ENCODE measurements at regions not wholly inside any gene's neighbourhood (a gene's known extent, or its start where the extent isn't known, plus 50 kb on each side); places are given as distances from the start of the nearest gene placed in this dataset.

GRCh38 chr6:894274-894673 is 201.3 kb upstream of the EXOC2 start:
- H3K4me1 Mint-ChIP-seq, result peaks cover 8% of the 10 kb centered on the region
- no peaks in the 10 kb centered on the region for H3K36me3 Mint-ChIP-seq
- no peaks in the 10 kb centered on the region for H3F3A ChIP-seq (ENCODE audit: low read depth)

DNA sequence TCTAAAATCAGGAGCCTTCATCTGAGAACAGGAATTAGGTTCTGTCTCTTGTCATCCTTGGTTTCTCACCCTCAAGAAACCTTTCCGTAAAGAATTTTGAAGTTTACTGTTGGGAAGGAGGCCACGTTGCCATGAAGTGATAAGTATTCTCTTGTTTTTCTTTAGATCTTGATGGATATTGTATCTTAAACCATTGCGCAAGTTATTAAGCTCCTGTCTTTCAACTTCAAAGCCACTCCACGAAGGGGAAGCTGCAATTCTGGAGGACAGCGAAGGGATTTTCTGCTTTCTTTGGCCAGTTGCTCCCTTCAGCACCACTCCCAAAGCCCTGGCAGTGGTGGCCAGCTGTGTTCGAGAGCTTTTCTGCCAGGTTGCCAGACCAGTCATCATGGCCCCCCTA is 198.1 kb upstream of the EXOC2 start:
- no peaks in the 10 kb centered on the region for H3K4me1 ChIP-seq
- no peak overlapping the region for H3K9ac ChIP-seq
- TF ChIP-seq CTCF (IDR thresholded peaks at IDR 0.05), result no peak
- no peak for TF ChIP-seq EZH2 (IDR thresholded peaks at IDR 0.05)
- TF ChIP-seq EZH2phosphoT487 (IDR thresholded peaks at IDR 0.05), result no peak
- peaks cover 3% of the 10 kb centered on the region for H3K4me1 Mint-ChIP-seq
- H3K4me2 ChIP-seq, result no peak overlapping the region
- no peaks in the 10 kb centered on the region for H3K79me2 ChIP-seq (ENCODE audit: low read depth)
- no peaks in the 10 kb centered on the region for H3K9me3 Mint-ChIP-seq
- H3K27ac ChIP-seq, result no peak overlapping the region
- H3K36me3 ChIP-seq, result no peaks in the 10 kb centered on the region
- H3K27me3 ChIP-seq, result no peaks in the 10 kb centered on the region
- no peak overlapping the region for H3K4me3 Mint-ChIP-seq
- H2AFZ ChIP-seq (replicated peaks), result no peak overlapping the region
- H3K36me3 Mint-ChIP-seq, result no peaks in the 10 kb centered on the region
- H4K20me1 ChIP-seq (ENCODE audit: low read depth), result no peaks in the 10 kb centered on the region
- no peak overlapping the region for H3K4me3 ChIP-seq
- no peaks in the 10 kb centered on the region for H3K9me3 ChIP-seq (ENCODE audit: low read depth)
- no peaks in the 10 kb centered on the region for H3F3A ChIP-seq (ENCODE audit: low read depth)
- H3K27me3 Mint-ChIP-seq (ENCODE audit: insufficient read depth, low read depth), result peaks cover 5% of the 10 kb centered on the region
- H3K27ac Mint-ChIP-seq, result no peak overlapping the region
- no peak for DNase-seq (ENCODE audit: low spot score)

More at GRCh38 chr6:894274-894673, 201.3 kb upstream of the EXOC2 start:
- Histone ChIP-seq H3K4me2 (no peak overlapping the region), H3K27ac (no peak overlapping the region), H3K4me1 (no peaks in the 10 kb centered on the region), H3K9me3 (ENCODE audit: low read depth) (no peaks in the 10 kb centered on the region), H3K27me3 (no peaks in the 10 kb centered on the region), H3K36me3 (no peaks in the 10 kb centered on the region), H3K9ac (no peak overlapping the region), H3K79me2 (ENCODE audit: low read depth) (no peaks in the 10 kb centered on the region), H3K4me3 (no peak overlapping the region), H2AFZ (replicated peaks) (no peak overlapping the region), H4K20me1 (ENCODE audit: low read depth) (no peaks in the 10 kb centered on the region)
- no peaks in the 10 kb centered on the region for H3K9me3 Mint-ChIP-seq
- no peak overlapping the region for H3K4me3 Mint-ChIP-seq
- no peak overlapping the region for H3K27ac Mint-ChIP-seq
- H3K27me3 Mint-ChIP-seq (ENCODE audit: insufficient read depth, low read depth), result peaks cover 5% of the 10 kb centered on the region
- TF ChIP-seq CTCF (IDR thresholded peaks at IDR 0.05), result peak; percentile 44
- TF ChIP-seq EZH2phosphoT487 (IDR thresholded peaks at IDR 0.05), result no peak
- DNase-seq (ENCODE audit: low spot score), result no peak

DNA sequence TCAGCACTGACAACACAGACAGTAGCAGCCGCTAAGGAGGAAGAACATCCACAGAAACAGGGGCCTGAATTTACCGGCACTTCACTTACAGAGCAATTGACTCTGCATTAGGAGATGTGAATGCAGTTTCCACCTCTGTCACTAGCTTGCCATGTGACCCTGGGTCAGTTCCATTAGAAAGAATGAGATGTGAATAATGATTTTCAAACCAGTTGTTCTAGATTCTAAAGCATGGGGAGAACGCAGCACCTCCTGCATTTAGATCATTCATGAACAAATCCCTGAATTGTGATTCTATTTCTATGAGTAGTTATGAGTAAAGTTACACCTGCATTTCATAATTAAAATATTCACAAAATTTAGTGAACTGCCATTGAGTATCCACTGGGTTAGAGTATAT is 197.3 kb upstream of the EXOC2 start:
- H3K27ac Mint-ChIP-seq, result no peak overlapping the region
- H3K4me3 Mint-ChIP-seq, result no peak overlapping the region
- H4K20me1 ChIP-seq (ENCODE audit: low read depth), result no peaks in the 10 kb centered on the region
- H3K36me3 ChIP-seq, result no peaks in the 10 kb centered on the region
- H3K4me1 Mint-ChIP-seq, result peaks cover 3% of the 10 kb centered on the region
- no peak for DNase-seq (ENCODE audit: low spot score)
- no peaks in the 10 kb centered on the region for H3F3A ChIP-seq (ENCODE audit: low read depth)
- H3K27me3 ChIP-seq, result no peaks in the 10 kb centered on the region
- H3K27ac ChIP-seq, result no peak overlapping the region
- no peak overlapping the region for H3K4me2 ChIP-seq
- no peak for TF ChIP-seq CTCF (IDR thresholded peaks at IDR 0.05)
- TF ChIP-seq EZH2phosphoT487 (IDR thresholded peaks at IDR 0.05), result no peak
- TF ChIP-seq EZH2 (IDR thresholded peaks at IDR 0.05), result no peak
- peaks cover 5% of the 10 kb centered on the region for H3K27me3 Mint-ChIP-seq (ENCODE audit: insufficient read depth, low read depth)
- no peaks in the 10 kb centered on the region for H3K9me3 Mint-ChIP-seq
- H3K9me3 ChIP-seq (ENCODE audit: low read depth), result no peaks in the 10 kb centered on the region
- H3K36me3 Mint-ChIP-seq, result no peaks in the 10 kb centered on the region
- H3K4me1 ChIP-seq, result no peaks in the 10 kb centered on the region
- H3K79me2 ChIP-seq (ENCODE audit: low read depth), result no peaks in the 10 kb centered on the region
- no peak overlapping the region for H3K4me3 ChIP-seq
- no peak overlapping the region for H2AFZ ChIP-seq (replicated peaks)
- no peak overlapping the region for H3K9ac ChIP-seq
